ENCODE measurements at regions not wholly inside any gene's neighbourhood (a gene's known extent, or its start where the extent isn't known, plus 50 kb on each side); places are given as distances from the start of the nearest gene placed in this dataset.

DNA sequence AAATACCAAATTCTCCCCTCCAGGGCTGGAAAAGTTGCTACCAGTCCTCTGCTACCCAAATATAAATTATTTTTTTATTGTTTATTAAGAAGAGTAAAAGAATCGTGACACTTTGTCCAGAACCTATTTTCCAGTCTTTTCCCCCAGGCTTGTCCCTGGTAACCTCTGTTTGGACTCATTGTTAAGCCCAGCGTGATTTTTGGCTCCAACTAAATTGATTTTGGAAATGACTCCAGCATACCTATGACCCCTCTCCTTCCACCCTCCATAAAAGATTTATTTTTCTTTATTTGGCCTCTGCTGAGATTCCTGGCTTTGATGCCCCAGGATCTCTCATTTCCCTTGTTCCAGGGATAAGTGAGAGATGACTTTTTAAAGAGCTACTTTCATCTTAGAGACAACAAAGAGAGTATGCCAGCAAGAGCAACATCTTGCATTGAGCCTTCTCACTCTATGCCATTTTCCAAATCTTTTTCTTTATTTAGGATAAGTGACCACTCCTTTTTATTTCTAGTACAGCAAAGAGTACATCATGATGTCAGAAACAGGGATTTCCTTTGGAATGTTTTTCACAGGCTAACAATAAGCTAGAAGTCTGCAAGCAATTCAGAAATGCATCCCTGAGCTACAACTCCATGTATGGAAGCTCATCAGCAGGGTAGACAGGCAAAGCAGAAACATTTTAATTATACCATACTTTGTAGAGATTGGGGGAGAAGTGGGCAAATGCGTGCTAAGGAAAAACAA is 75.8 kb downstream of the DAD1 start:
- no peak for DNase-seq

DNA sequence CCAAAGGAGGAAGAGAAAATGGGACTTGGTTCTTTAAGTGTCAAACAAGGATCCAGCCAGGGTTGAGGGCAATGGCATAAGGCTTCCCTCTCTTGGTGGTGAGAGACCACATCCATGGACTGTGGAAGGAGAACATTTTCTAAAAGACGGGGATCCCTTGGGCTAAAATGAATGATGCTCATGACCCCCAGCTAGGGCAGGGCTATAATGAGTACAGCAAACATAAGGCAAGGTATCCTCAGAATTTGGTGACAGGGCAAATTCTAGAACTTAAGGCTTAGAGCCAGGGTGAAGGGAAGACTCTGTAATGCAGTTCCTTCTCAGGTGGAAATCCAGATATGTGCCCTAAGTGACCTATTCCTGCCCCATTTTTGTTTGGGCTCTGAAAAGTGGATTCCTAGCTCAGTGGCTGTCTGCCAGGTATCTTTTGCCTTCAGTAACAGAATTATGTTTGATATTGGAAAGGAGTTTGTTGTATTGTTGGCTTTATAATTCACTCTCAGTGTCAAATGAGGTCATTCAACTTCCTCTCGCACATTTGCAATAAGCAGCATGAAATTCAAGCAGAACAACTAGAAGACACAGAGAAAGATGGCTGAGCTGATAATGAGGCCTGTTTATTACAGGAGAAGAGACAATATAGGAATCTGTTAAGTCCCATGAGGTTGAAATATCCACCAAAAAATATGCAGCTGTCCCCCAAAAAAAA is 76.8 kb downstream of the DAD1 start:
- no peak for DNase-seq

- no peak for DNase-seq
These were observed 78.4 kb downstream of the DAD1 start for GRCh38 chr14:22510527-22511110.

- DNase-seq: no peak
These were observed 79.2 kb downstream of the DAD1 start for GRCh38 chr14:22509751-22510300.

GRCh38 chr14:22509036-22509709 is 79.9 kb downstream of the DAD1 start:
- DNase-seq: no peak

DNA sequence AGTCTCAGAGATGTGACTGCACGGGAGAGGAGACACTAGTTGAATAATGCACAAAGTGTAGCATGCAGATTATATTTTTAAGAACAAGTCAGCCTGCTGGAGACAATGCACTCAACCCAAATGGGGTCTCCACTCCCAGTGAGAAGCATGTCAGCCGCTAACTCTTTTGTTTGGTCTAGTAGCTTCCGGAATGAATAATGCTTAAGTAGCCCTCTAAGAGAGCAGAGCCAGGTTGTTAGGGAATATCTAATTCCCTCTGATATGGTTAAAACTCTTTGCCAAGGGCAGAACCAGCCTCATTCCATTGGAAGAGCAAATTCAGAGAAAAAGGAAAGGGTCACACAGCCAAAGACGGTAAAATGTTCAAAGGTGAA is 80.4 kb downstream of the DAD1 start:
- no peak for DNase-seq

DNA sequence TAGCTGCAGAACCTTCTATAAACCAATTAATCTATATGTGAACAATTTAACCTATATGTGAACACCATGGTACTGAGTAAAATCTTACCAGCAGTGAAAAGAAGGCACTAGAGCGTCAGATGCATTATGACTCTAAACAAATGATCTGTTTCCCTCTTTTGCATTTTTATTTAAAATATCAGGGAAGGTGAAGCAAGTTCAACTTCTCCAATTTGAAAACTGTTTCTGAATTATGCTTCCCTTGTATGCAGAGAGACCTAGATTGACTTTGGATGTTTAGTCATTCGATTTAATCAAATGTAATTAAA is 80.9 kb downstream of the DAD1 start:
- DNase-seq: no peak

DNA sequence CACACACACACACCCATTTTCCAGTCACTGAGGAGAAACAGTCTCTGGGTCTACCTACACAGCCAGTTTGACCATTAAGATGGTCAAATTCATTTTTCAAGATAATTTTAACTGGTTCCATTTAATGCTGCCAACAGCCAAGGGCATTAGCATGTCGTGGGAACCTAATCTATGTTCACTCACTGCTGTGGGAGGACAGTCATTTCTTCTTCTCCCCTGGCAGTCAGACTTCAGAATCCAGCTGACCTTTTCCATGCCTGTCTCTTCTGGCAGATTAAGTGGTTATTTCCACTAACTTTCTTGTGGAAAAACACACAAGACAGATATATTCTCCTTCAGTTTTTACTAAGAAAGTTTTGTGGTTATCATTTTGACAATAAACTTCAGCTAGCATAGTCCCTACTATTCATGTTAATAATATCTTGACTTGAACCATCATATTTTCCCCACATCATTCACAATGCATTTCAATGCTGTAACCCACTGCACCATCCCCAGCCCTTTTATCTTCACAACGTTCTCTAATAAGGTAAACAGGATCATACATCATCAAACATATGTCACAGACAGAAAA is 82.2 kb downstream of the DAD1 start:
- DNase-seq: no peak

DNA sequence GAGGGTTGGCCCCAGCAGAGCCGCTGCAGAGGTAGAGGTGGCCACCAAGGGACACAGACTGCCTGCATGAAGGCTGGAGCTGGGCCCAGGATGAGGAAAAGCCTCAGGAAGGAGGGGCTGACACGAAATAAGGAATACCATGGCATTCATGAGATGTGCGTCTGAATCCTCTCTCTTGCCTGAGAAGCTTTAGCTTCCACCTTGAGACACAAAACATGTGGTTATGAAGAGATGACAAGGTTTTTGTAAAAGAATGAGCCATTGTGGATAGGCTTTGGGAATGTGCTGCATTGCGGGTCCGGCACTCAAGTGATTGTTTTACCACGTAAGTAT is 82.7 kb downstream of the DAD1 start:
- no peak for DNase-seq

DNA sequence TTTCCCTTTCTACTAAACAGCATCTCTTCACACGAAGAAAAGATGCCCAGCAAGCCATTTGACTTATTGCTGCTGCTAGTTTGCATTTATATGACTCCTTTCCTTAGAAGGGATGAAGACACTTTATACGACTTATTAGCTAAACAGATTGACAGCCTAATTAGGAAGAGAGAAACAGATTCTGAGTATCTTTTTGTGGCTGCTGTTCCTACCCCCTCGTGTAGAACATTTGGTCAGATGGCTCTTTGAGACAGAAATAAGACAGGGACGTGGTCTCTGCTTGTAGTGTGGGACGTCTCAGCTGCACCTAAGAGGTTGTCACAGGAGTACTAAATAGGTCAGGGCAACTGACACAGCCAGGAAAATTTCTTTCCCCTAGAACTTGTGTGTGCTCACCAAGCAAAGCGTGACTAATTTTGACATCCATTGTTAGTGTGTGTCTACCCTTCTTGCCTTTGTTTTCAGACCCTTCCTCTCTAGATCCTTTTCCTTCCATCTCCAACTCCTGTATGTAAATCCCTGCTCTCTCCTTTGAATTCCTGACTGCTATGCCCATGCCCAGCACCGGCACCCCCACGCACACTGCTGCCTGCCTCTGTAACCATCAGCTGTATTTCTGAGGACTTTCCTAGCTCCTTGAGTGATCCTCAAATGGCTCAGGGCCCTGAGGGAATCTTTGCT is 83.2 kb downstream of the DAD1 start:
- no peak for DNase-seq

DNA sequence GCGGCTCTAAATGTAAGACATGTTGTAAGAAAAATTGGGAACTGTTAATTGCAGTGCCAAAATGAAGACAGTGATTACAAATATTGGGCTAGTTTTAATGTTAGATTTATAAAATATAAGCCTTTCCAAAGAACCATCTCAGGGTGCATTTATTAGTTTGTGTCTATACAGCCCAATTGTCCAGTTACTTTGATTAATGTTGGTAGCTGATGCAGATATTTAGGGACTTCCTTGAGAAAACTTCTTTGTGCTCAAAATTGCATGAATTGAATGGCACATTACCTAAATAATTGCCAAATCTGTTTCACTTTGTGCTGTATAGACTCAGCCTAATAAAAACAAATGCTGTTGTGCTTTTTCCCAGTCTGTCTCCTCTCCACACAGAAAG is 83.7 kb downstream of the DAD1 start:
- DNase-seq: no peak

DNA sequence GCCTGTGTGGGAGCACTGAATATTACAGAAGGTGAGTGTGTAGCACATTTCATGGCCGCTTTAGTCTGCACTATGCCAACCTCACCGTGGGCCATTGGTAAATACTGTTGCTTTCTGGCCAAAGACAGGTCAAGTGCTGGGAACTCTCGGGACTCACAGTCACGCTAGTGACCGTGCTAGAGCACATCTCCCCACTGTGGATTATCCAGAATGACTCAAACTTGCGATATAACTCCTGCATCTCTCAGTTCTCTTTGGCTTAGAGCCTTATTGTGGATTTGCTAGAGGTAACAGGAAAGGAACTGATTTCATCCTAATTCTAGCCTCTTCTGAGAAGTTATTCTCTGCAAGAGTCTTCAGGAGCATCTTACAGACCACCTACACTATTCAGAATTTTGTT is 86.5 kb downstream of the DAD1 start:
- no peak for DNase-seq

DNA sequence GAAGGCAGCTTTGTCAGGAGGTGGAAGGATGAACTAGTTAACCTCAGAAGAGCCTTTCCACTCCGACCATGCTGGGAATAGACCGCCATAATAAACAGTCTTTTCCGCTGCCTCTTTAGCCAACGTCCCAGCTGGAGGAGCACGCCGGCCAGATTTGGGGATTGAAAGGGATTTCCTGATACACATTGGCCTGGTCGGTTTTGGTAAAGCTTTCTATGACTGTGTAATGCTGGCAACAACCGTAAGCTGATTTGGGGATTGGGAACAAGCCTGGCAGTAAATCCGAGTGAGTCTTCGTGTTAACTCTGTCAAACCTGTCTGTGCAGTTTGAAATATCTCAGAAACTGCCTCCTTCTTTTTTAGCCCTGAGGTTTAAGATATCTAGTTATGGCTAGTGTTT is 87.0 kb downstream of the DAD1 start:
- DNase-seq: no peak

DNA sequence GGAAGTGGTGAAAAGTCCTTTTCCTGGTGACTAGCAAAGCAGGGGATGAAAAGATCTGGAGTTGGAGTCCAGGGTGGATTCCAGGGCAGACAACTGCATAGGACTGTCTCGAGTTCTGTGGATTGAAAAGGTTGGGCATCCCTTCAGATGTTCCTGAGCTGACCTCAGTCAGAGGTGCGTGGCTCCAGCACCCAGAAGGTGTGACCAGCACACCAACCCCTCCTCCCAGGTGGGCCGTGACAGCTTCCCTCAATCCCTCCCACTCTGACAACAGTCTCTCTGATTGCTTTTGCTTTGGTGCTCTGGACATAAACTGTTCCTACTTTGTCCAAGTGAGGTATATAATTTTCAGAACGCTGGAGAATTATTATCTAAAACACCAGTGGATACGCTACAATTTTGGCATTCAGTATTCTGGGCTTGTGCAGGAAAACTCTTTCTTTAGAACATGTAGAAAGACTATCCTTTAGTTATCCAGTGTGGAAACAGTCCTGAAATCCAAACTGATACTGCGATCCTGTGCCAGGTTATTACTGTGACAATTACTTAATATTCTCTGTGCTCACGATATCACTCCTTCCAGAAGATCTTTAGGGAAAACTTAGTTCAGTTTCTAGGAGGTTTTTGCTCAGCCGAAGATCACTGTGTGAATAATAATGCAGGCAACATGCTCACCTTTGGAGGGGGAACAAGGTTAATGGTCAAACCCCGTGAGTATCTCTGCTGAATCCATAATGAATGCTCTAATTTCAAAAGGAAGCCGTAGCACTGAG is 87.9 kb downstream of the DAD1 start:
- DNase-seq: no peak

DNA sequence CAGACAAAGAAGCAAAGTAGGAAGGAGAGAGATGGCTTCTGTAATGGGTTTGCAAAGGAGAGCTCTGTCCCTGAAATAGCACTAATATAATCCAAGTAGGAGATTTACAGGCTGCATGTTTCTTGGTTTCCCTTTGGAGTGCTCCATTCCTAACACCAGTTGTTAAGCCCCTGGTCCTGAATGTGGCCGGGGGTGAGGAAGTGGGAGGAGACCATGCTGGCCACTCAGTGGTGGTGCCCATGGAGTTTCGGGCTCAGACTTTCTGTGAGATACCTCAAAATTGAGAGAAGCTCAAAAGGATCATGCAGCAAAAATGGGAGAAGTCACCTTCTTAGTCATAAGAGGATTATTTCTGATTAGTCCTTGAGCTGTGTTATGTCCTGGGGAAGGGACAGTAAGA is 88.5 kb downstream of the DAD1 start:
- no peak for DNase-seq

DNA sequence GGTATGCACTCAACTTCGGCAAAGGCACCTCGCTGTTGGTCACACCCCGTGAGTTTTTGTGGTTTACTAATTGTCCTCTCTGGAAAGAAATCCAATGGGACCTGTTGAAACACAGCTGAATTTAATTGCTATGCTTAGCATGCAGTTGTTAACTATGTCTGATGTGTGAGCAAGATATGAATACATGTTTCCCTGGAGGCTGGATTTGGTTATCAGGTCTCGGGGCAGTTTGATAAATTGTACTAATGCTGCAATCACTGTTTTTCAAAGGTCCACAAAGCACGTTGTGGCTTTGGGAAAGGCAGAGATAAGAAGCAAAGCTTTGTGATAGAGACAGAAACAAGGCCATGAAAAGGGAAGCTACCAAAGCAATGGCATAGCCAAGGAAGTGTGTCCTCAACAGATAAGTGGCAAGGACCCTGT is 91.3 kb downstream of the DAD1 start:
- no peak for DNase-seq

DNA sequence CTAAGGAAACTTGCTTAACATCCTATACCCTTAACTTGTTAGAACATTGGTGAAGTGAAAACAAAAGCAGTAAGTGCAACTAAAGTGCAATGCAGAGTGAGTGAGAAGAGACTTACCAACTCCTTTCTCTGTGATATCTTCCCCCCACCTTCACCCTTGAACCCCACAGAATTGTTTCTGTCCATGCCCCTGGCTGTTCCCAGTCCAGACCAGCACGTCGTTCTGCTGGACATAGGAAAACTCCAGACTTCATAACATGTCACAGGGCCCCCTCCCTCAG is 91.9 kb downstream of the DAD1 start:
- DNase-seq: no peak

GRCh38 chr14:22494486-22495135 is 94.4 kb downstream of the DAD1 start:
- DNase-seq: no peak

DNA sequence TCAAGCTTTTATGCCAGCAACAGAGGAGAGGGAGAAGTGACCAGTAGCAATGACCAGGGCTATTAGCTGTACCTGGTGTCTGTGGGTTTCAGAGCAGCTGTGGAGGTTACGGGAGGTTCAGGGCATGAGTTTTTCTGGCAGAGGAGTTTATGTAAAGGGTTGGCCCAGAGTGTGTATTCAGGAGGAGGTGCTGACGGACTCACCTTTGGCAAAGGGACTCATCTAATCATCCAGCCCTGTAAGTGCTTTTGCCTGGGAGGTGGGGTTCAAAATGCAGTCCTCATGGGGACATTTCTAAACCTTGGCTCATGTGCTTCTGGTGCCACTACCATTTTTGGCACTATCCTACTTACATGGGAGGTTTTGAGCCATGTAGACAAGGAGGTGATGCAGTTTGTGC is 95.3 kb downstream of the DAD1 start:
- DNase-seq: no peak

GRCh38 chr14:22492622-22493542 is 96.1 kb downstream of the DAD1 start:
- DNase-seq: no peak

All from T1000 (cell line).